Fibroblast of skin of scalp (primary cell): ENCODE measurements at regions not wholly inside any gene's neighbourhood (a gene's known extent, or its start where the extent isn't known, plus 50 kb on each side); places are given as distances from the start of the nearest gene placed in this dataset.

Source experiments
- DNase-seq: peaks from one replicate; pipeline ENCODE4 v3.0.0-alpha.2; 2013

GRCh38 chr3:18666655-18667054 is 241.5 kb upstream of the SATB1 start:
- no peak for DNase-seq

- DNase-seq, result no peak
These were observed 234.9 kb upstream of the SATB1 start for GRCh38 chr3:18660059-18660458.

- DNase-seq, result no peak
These were observed 233.0 kb upstream of the SATB1 start for GRCh38 chr3:18657858-18658820.

GRCh38 chr3:18656866-18657265 is 231.7 kb upstream of the SATB1 start:
- DNase-seq, result no peak

- no peak for DNase-seq
These were observed 231.3 kb upstream of the SATB1 start for GRCh38 chr3:18656410-18656809.

GRCh38 chr3:18655827-18656226 is 230.7 kb upstream of the SATB1 start:
- no peak for DNase-seq

- no peak for DNase-seq
These were observed 227.6 kb upstream of the SATB1 start for GRCh38 chr3:18652781-18653180.

GRCh38 chr3:18650731-18651130 is 225.6 kb upstream of the SATB1 start:
- no peak for DNase-seq

- no peak for DNase-seq
These were observed 224.7 kb upstream of the SATB1 start for GRCh38 chr3:18649666-18650363.

GRCh38 chr3:18648868-18649462 is 223.8 kb upstream of the SATB1 start:
- DNase-seq, result no peak

GRCh38 chr3:18648159-18648558 is 223.0 kb upstream of the SATB1 start:
- no peak for DNase-seq

GRCh38 chr3:18645619-18646018 is 220.5 kb upstream of the SATB1 start:
- DNase-seq, result no peak

GRCh38 chr3:18643281-18643680 is 218.1 kb upstream of the SATB1 start:
- DNase-seq, result no peak

GRCh38 chr3:18641916-18642315 is 216.8 kb upstream of the SATB1 start:
- DNase-seq, result no peak

- no peak for DNase-seq
These were observed 210.1 kb upstream of the SATB1 start for GRCh38 chr3:18635215-18635614.

GRCh38 chr3:18634461-18634860 is 209.3 kb upstream of the SATB1 start:
- no peak for DNase-seq

- no peak for DNase-seq
These were observed 207.9 kb upstream of the SATB1 start for GRCh38 chr3:18633002-18633401.

GRCh38 chr3:18630295-18630694 is 205.2 kb upstream of the SATB1 start:
- no peak for DNase-seq

GRCh38 chr3:18625085-18625484 is 199.9 kb upstream of the SATB1 start:
- no peak for DNase-seq

GRCh38 chr3:18623220-18623619 is 198.1 kb upstream of the SATB1 start:
- no peak for DNase-seq

GRCh38 chr3:18618723-18619122 is 193.6 kb upstream of the SATB1 start:
- no peak for DNase-seq

GRCh38 chr3:18611991-18612390 is 186.9 kb upstream of the SATB1 start:
- no peak for DNase-seq

- DNase-seq, result no peak
These were observed 184.0 kb upstream of the SATB1 start for GRCh38 chr3:18609187-18609586.

- DNase-seq, result no peak
These were observed 172.8 kb upstream of the SATB1 start for GRCh38 chr3:18597919-18598318.
